Neural cell (in vitro differentiated cells): ENCODE measurements at regions not wholly inside any gene's neighbourhood (a gene's known extent, or its start where the extent isn't known, plus 50 kb on each side); places are given as distances from the start of the nearest gene placed in this dataset.

Experiments
- CTCF ChIP-seq: fragments of 450-650 bp; IDR thresholded peaks from 2 replicates; pipeline ENCODE4 v1.5.1; 2014; ENCODE audit warnings: antibody characterized with exemption, mild to moderate bottlenecking, moderate library complexity; ENCODE audit not compliant: poor library complexity, severe bottlenecking
- EP300 ChIP-seq: fragments of 450-650 bp; conservative IDR thresholded peaks from 2 replicates; pipeline ENCODE4 v1.6.1; 2014; ENCODE audit warnings: antibody characterized with exemption, mild to moderate bottlenecking, moderate library complexity; ENCODE audit not compliant: poor library complexity, severe bottlenecking
- POLR2AphosphoS5 ChIP-seq: IDR thresholded peaks from 2 replicates; pipeline ENCODE4 v1.6.1; 2012

- TF ChIP-seq CTCF, result no peak
- no peak for TF ChIP-seq POLR2AphosphoS5
- no peak for TF ChIP-seq EP300
Observed at GRCh38 chr9:94033383-94033782, 50.9 kb upstream of the PTPDC1 start.
